ENCODE measurements at regions not wholly inside any gene's neighbourhood (a gene's known extent, or its start where the extent isn't known, plus 50 kb on each side); places are given as distances from the start of the nearest gene placed in this dataset.

DNA sequence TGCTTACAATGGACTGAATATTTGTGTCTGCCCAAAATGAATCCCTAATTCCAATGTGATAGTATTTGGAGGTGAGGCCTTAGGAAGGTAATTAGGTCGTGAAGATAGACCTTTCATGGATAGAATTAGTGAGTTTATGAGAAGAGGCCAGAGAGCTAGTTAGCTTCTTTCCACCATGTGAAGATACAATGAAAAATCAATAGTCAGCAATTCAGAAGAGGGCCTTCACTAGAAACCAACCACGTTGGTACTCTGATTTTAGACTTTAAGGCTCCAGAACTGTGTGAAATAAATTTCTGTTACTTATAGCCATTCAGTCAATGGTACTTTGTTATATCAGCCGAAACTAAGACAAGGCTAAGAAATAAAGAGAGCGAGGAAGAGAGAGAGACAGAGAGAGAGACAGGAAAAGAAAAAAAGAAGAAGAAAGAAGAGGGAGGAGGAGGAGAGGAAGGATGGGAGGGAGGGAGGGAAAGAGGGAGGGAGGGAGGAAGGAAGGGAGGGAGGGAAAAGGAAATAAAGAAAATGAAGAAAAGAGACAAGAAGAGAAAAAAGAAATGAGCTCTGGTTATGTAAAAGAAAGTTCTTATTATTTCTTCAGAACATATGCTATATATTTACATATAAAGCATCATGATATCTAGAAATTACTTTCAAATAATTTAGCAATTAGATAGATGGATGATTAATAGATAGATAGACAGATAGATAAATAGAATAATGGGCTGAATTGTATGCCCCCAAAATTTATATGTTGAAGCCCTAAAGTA, 1725.3 kb downstream of the EFNA5 start:
- Mint-ChIP-seq H3K27ac (no peak overlapping the region), H3K4me3 (no peak overlapping the region), H3K36me3 (ENCODE audit: low read depth) (no peaks in the 10 kb centered on the region), H3K9me3 (peaks cover 27% of the 10 kb centered on the region), H3K4me1 (ENCODE audit: low read depth) (no peaks in the 10 kb centered on the region), H3K27me3 (ENCODE audit: low read depth) (no peaks in the 10 kb centered on the region)
- no peak for DNase-seq (ENCODE audit: low spot score)

DNA sequence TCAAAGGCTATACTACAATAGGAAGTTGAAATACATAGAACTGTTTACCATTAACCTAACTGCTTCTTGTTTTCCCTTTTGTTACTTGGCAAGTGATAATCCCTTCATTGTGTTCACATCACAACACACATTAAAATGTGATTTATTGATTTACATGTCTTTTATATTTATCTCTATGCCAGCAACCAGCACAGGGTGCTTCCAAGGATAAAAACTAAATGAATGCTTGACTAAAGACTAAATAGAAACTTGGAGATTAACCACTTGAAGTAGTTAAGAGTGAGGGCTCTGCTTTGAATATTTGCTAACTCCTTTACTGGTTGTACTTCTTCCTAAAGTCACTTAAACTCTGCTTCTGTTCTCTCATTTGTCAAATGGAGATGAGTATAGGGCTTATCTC, 1730.6 kb downstream of the EFNA5 start:
- H3K27me3 Mint-ChIP-seq (ENCODE audit: low read depth), result no peaks in the 10 kb centered on the region
- no peak overlapping the region for H3K27ac Mint-ChIP-seq
- peaks cover 31% of the 10 kb centered on the region for H3K9me3 Mint-ChIP-seq
- no peak overlapping the region for H3K4me3 Mint-ChIP-seq
- no peak for DNase-seq (ENCODE audit: low spot score)
- H3K36me3 Mint-ChIP-seq (ENCODE audit: low read depth), result no peaks in the 10 kb centered on the region
- H3K4me1 Mint-ChIP-seq (ENCODE audit: low read depth), result no peaks in the 10 kb centered on the region

DNA sequence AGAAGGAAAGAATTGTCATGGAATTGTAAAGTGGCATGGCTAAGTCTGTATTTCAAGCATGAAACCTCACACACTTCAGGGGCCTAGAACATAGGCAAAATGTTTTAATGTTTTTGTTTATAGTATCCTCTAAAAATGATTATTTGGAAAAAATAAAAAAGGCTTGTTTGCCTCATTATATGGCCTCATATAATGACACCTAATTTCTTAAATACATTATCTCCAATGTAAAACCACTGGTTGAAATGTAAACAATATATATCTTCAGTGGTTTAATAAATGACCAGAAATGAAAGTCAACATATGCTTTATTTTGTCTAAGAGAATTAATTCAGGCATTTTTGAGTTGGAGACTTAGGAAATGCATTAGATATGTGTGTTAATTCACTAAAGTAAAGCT, 1736.6 kb downstream of the EFNA5 start:
- Mint-ChIP-seq H3K36me3 (ENCODE audit: low read depth) (no peaks in the 10 kb centered on the region), H3K9me3 (peaks cover 29% of the 10 kb centered on the region)

DNA sequence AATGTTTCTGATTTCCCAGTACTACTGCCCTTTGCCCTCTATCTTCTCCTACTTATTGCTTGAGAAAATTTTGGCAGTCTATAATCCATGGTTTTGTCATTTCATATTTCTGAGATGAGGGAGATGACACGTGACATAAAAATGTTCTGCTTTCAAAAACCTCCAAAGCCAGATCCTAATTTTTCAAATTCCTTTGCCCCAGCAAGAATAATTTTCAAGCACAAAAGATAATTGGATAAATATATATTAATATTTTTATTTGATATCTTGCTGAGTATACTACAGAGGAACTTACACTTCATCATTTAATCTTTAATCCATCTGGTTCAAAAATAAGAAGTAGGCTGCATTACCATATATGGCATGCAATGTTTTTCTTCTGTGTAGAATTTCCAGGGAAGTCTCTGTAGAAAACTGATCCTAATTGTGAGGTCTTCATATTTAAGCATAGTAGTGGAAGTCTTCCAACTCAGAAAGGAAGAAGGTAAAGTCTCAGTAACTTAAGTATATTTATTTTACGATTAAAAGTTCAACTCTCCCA, 1738.8 kb downstream of the EFNA5 start:
- no peak overlapping the region for H3K4me3 Mint-ChIP-seq
- peaks cover 22% of the 10 kb centered on the region for H3K9me3 Mint-ChIP-seq
- DNase-seq (ENCODE audit: low spot score), result no peak
- no peaks in the 10 kb centered on the region for H3K36me3 Mint-ChIP-seq (ENCODE audit: low read depth)
- H3K27ac Mint-ChIP-seq, result no peak overlapping the region
- H3K4me1 Mint-ChIP-seq (ENCODE audit: low read depth), result no peaks in the 10 kb centered on the region
- no peaks in the 10 kb centered on the region for H3K27me3 Mint-ChIP-seq (ENCODE audit: low read depth)

More for the DNA sequence above, 1736.6 kb downstream of the EFNA5 start:
- Mint-ChIP-seq H3K4me1 (ENCODE audit: low read depth) (no peaks in the 10 kb centered on the region), H3K4me3 (no peak overlapping the region), H3K27me3 (ENCODE audit: low read depth) (no peaks in the 10 kb centered on the region), H3K27ac (no peak overlapping the region)
- DNase-seq (ENCODE audit: low spot score), result no peak

DNA sequence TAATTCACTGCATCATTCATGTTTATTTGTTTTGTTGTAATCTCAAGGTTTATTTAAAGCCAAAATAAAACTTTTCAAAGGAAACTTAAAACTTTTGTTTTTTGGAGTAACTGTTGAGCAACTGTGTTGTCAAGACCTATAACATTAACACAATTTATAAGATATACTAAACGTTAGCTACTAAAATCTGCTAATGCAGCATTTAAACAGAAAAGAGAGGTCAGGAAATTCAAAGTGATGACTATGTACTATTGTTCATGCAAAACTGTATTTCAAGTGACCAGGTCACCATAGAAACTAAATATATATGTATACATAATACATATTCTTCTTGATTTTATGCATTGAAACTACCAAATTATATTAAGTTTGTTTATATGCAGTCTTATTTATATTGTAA, 1740.9 kb downstream of the EFNA5 start:
- no peaks in the 10 kb centered on the region for H3K27me3 Mint-ChIP-seq (ENCODE audit: low read depth)
- no peak for DNase-seq (ENCODE audit: low spot score)
- no peaks in the 10 kb centered on the region for H3K4me1 Mint-ChIP-seq (ENCODE audit: low read depth)
- no peak overlapping the region for H3K4me3 Mint-ChIP-seq
- peaks cover 18% of the 10 kb centered on the region for H3K9me3 Mint-ChIP-seq
- no peak overlapping the region for H3K27ac Mint-ChIP-seq
- H3K36me3 Mint-ChIP-seq (ENCODE audit: low read depth), result no peaks in the 10 kb centered on the region

DNA sequence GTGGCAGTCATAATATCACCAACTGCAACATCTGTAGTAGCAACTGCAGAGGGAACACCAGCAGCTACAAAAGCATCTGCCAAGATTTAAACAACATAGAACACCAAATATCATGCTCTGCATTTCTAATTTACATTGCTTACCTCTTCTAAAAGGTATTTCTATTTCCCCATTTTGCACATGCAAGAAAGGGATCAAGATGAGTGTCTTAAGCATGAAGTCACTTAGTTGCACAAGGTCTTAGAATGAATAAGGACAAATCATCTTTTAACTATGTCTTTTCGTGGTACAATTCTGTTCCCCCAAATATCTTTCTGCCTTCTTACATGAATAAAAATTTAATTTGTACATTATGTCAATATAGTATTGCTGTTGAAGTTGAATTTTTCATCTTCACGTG, 1746.4 kb downstream of the EFNA5 start:
- H3K27me3 Mint-ChIP-seq (ENCODE audit: low read depth), result no peaks in the 10 kb centered on the region
- H3K4me3 Mint-ChIP-seq, result no peak overlapping the region
- peaks cover 7% of the 10 kb centered on the region for H3K9me3 Mint-ChIP-seq
- no peak overlapping the region for H3K27ac Mint-ChIP-seq
- no peak for DNase-seq (ENCODE audit: low spot score)
- H3K4me1 Mint-ChIP-seq (ENCODE audit: low read depth), result no peaks in the 10 kb centered on the region
- H3K36me3 Mint-ChIP-seq (ENCODE audit: low read depth), result no peaks in the 10 kb centered on the region

DNA sequence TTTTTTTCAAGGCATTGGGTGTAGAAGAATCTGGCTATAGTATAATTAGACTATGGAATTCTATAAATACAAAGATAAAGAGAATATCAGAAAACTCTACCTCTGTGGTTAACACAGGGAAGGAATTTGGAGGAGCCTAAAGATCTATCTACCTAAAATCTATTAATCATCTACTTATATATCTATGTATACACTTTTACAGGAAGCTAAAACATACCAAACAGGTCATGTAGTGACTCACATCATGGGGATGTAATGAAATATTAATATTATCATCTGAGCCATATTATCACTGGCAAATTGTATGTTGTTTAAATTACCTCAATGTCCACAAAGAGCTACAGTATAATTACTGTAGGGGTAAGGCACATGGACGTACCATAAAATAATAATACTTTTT, 1748.2 kb downstream of the EFNA5 start:
- no peaks in the 10 kb centered on the region for H3K36me3 Mint-ChIP-seq (ENCODE audit: low read depth)
- H3K4me3 Mint-ChIP-seq, result no peak overlapping the region
- no peak overlapping the region for H3K27ac Mint-ChIP-seq

DNA sequence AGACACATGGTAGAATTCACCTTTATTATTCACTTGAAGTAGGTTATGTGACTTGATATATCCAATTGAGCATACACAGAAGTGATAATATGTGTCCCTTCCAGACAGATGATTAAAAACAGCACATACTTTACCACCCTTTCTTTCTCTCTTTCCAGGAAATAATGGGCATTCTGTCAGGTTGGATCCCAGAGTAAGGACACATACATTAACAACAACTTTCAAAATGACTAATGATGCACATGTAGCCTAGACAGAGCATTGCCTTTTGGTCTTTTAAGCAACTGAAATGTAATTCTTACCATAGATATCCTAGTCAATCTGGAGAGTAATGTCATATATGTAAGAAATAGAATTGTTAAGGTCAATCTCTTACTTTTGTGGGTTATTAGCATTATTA, 1748.7 kb downstream of the EFNA5 start:
- Mint-ChIP-seq H3K36me3 (ENCODE audit: low read depth) (no peaks in the 10 kb centered on the region), H3K4me3 (no peak overlapping the region), H3K27me3 (ENCODE audit: low read depth) (no peaks in the 10 kb centered on the region), H3K27ac (no peak overlapping the region), H3K4me1 (ENCODE audit: low read depth) (no peaks in the 10 kb centered on the region), H3K9me3 (peaks cover 5% of the 10 kb centered on the region)
- DNase-seq (ENCODE audit: low spot score), result no peak

More for the DNA sequence above, 1748.2 kb downstream of the EFNA5 start:
- Mint-ChIP-seq H3K27me3 (ENCODE audit: low read depth) (no peaks in the 10 kb centered on the region), H3K4me1 (ENCODE audit: low read depth) (no peaks in the 10 kb centered on the region), H3K9me3 (peaks cover 5% of the 10 kb centered on the region)
- DNase-seq (ENCODE audit: low spot score), result no peak

DNA sequence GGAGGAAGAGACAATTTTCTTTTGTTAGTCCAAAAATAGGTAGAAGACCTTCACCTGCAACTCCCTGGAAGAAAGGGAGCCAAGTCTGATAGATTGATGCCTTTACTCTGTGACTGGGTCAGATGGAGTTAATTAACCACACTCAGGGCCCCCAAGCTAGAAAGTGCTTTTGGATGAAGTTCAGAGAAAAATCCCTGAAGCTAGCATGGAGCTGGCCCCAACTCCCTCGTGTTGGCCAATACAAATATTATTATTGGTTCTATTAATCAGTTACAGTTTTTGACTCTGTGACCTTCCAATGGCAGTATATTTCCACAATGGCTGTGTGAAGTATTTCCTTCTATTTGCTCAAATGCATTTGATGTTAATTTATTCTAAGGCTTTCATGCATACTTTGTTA, 1753.5 kb downstream of the EFNA5 start:
- no peak overlapping the region for H3K4me3 Mint-ChIP-seq
- no peaks in the 10 kb centered on the region for H3K36me3 Mint-ChIP-seq (ENCODE audit: low read depth)
- H3K27me3 Mint-ChIP-seq (ENCODE audit: low read depth), result no peaks in the 10 kb centered on the region
- DNase-seq (ENCODE audit: low spot score), result no peak
- H3K9me3 Mint-ChIP-seq, result peaks cover 16% of the 10 kb centered on the region
- H3K27ac Mint-ChIP-seq, result no peak overlapping the region
- no peaks in the 10 kb centered on the region for H3K4me1 Mint-ChIP-seq (ENCODE audit: low read depth)

DNA sequence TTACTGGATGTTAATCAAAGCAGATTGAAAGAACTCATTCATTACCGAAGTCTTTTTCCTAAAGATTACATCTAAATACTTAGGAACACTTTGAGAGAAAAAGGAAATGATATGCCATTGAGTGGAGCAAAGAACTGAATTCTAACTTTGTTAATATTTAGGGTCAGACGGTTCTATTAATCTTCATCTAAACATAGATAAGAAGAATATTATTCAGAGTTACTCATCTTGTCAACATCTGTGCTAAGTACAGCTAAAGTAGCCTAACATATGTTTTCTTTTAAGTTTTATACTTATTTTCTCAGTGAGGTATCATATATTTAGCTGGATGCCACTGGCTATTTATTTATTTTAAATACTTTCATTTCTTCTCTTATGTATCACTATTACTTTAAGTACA, 1763.7 kb downstream of the EFNA5 start:
- Mint-ChIP-seq H3K4me3 (no peak overlapping the region), H3K27me3 (ENCODE audit: low read depth) (no peaks in the 10 kb centered on the region), H3K9me3 (peaks cover 3% of the 10 kb centered on the region), H3K36me3 (ENCODE audit: low read depth) (no peaks in the 10 kb centered on the region), H3K27ac (no peak overlapping the region), H3K4me1 (ENCODE audit: low read depth) (no peaks in the 10 kb centered on the region)
- DNase-seq (ENCODE audit: low spot score), result no peak

DNA sequence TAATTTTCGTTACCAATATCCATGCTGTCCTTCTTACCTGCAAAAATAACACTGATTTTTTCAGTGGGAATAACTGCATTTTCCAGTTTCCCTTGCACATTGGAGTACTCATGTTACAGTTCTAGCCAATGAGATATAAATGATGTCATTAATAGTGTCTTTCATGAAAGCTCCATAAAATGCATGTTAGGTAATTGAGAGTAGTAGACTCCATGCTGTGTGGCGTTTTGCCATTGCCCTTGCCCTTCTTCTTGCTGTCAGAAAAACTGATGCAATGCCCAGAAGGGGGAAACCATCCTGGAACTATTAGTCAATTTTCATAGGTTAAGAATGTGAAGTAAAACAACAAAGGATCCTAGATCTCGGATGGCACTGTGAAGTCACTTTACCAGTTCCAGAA, 1765.3 kb downstream of the EFNA5 start:
- DNase-seq (ENCODE audit: low spot score), result no peak
- Mint-ChIP-seq H3K27ac (no peak overlapping the region), H3K27me3 (ENCODE audit: low read depth) (no peaks in the 10 kb centered on the region), H3K9me3 (peaks cover 8% of the 10 kb centered on the region), H3K4me1 (ENCODE audit: low read depth) (no peaks in the 10 kb centered on the region), H3K4me3 (no peak overlapping the region), H3K36me3 (ENCODE audit: low read depth) (no peaks in the 10 kb centered on the region)

DNA sequence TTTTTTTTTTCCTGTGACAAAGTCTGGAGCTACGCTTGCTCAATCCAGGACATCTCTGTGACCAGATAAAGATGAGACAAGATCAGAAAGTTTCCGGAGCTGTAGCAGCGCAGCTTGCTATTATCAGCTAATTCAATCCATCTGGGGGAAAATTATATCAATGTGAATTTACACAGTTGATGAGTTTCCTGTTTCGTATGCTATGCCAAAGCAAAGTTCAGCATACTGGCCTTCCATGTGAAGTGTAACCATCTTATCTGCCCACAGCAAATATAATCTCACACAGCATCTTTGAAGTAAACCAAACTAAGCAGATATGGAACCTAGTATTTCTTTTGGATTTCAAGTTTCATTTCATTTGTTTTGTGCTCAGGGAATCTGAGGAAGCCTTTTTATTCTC, 1767.7 kb downstream of the EFNA5 start:
- Mint-ChIP-seq H3K36me3 (ENCODE audit: low read depth) (no peaks in the 10 kb centered on the region), H3K9me3 (peaks cover 13% of the 10 kb centered on the region), H3K4me1 (ENCODE audit: low read depth) (no peaks in the 10 kb centered on the region), H3K27me3 (ENCODE audit: low read depth) (no peaks in the 10 kb centered on the region), H3K4me3 (no peak overlapping the region), H3K27ac (no peak overlapping the region)
- no peak for DNase-seq (ENCODE audit: low spot score)

DNA sequence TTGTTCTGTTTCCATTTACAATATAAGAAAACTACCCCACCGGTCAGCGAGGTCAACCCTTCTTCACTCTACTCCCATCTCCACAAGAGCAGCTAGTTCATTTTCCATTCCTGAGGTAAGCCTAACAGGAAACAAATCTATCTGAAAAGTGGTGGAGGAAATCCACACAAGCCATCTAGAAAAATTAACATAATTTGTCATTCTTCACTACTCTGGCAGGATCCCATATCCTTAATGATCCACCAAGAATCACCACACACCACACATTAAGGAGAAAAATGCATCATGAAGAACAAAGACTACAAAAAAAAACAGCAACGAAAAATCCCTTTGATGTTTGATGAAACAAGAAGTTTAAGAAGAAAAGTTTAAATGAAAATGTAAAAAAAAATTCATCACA, 1771.0 kb downstream of the EFNA5 start:
- peaks cover 12% of the 10 kb centered on the region for H3K9me3 Mint-ChIP-seq
- no peaks in the 10 kb centered on the region for H3K4me1 Mint-ChIP-seq (ENCODE audit: low read depth)
- no peak overlapping the region for H3K27ac Mint-ChIP-seq
- H3K4me3 Mint-ChIP-seq, result no peak overlapping the region
- no peaks in the 10 kb centered on the region for H3K36me3 Mint-ChIP-seq (ENCODE audit: low read depth)
- H3K27me3 Mint-ChIP-seq (ENCODE audit: low read depth), result no peaks in the 10 kb centered on the region
- no peak for DNase-seq (ENCODE audit: low spot score)

DNA sequence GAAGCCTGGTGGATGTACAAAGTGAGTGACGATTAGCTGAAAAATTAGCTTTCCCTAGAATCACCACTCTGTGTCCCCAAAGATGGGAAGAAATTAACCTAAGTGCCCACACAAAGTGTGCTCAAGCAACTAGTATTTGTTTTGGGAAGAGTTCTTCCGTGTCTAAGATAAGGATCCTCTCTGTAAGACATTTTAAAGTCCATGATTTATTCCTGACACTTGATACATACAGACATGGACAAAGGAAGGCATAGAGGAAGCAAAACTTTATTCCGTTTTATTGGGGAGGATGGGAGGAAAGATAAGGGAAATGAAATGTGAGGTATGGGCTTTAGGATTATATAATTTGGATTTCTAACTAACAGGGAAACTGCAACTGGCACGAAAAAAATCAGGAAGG, 1772.6 kb downstream of the EFNA5 start:
- Mint-ChIP-seq H3K27ac (no peak overlapping the region), H3K4me1 (ENCODE audit: low read depth) (no peaks in the 10 kb centered on the region), H3K27me3 (ENCODE audit: low read depth) (no peaks in the 10 kb centered on the region), H3K4me3 (no peak overlapping the region), H3K36me3 (ENCODE audit: low read depth) (no peaks in the 10 kb centered on the region), H3K9me3 (peaks cover 12% of the 10 kb centered on the region)
- no peak for DNase-seq (ENCODE audit: low spot score)

DNA sequence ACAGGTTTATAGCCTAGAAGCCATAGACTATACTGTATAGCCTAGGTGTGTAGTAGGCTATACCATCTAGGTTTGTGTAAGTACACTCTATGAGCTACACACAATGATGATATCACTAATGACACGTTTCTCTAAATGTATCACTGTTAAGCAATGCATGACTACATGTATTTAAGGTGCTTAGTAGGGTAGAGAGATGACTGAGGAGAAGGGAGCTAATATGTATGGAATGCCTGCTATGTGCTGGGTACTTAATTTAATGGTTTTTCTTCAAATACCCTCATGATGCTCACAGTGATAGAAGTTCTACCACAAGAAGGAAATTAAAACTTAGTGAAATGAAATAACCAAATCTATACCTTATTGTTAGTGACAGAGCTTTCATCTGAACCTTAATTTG, 1785.5 kb downstream of the EFNA5 start:
- Mint-ChIP-seq H3K27ac (no peak overlapping the region), H3K4me1 (ENCODE audit: low read depth) (no peaks in the 10 kb centered on the region), H3K27me3 (ENCODE audit: low read depth) (no peaks in the 10 kb centered on the region), H3K9me3 (peaks cover 13% of the 10 kb centered on the region), H3K36me3 (ENCODE audit: low read depth) (no peaks in the 10 kb centered on the region), H3K4me3 (no peak overlapping the region)
- no peak for DNase-seq (ENCODE audit: low spot score)

Measured in T-helper 2 cell treated with Interferon-gamma antibody and Interleukin-4, amounts not matched to agents 5 μg/mL and 100 μg/mL, for 36 hours (primary cell).